ENCODE measurements at regions not wholly inside any gene's neighbourhood (a gene's known extent, or its start where the extent isn't known, plus 50 kb on each side); places are given as distances from the start of the nearest gene placed in this dataset.

- TF ChIP-seq CTCF (optimal IDR thresholded peaks at IDR 0.05 in 1 of 3, IDR thresholded peaks at IDR 0.05 in 1 of 3, conservative IDR thresholded peaks at IDR 0.05 in 1 of 3; ENCODE audit: extremely low read depth in 1 of 3, insufficient read depth in 2 of 3, low read length in 3 of 3), result no peak
- TF ChIP-seq EZH2 (IDR thresholded peaks at IDR 0.05; ENCODE audit: low read length), result no peak
Measured at GRCh38 chr3:41126961-41127360, 72.3 kb upstream of the CTNNB1 start.

Measured in keratinocyte (primary cell).